ENCODE measurements at regions not wholly inside any gene's neighbourhood (a gene's known extent, or its start where the extent isn't known, plus 50 kb on each side); places are given as distances from the start of the nearest gene placed in this dataset.

- no peak for DNase-seq (ENCODE audit: low read depth in 1 of 2, low spot score in 1 of 2)
Measured at GRCh38 chr12:107610021-107610859, 75.4 kb upstream of the PWP1 start.

GRCh38 chr12:107612508-107612907 is 73.1 kb upstream of the PWP1 start:
- no peak for DNase-seq (ENCODE audit: low read depth in 1 of 2, low spot score in 1 of 2)

GRCh38 chr12:107616941-107617340 is 68.7 kb upstream of the PWP1 start:
- no peak for DNase-seq (ENCODE audit: low read depth in 1 of 2, low spot score in 1 of 2)

- DNase-seq (ENCODE audit: low read depth in 1 of 2, low spot score in 1 of 2): no peak
Measured at GRCh38 chr12:107618106-107618505, 67.5 kb upstream of the PWP1 start.

- DNase-seq (ENCODE audit: low read depth in 1 of 2, low spot score in 1 of 2): no peak
Measured at GRCh38 chr12:107619831-107620230, 65.8 kb upstream of the PWP1 start.

- DNase-seq (ENCODE audit: low read depth in 1 of 2, low spot score in 1 of 2): no peak
Measured at GRCh38 chr12:107622001-107622400, 63.6 kb upstream of the PWP1 start.

- DNase-seq (ENCODE audit: low read depth in 1 of 2, low spot score in 1 of 2): no peak
Measured at GRCh38 chr12:107624493-107624892, 61.1 kb upstream of the PWP1 start.

- no peak for DNase-seq (ENCODE audit: low read depth in 1 of 2, low spot score in 1 of 2)
Measured at GRCh38 chr12:107631715-107632114, 53.9 kb upstream of the PWP1 start.

- no peak for DNase-seq (ENCODE audit: low read depth in 1 of 2, low spot score in 1 of 2)
Measured at GRCh38 chr12:107632246-107632645, 53.4 kb upstream of the PWP1 start.

- no peak for DNase-seq (ENCODE audit: low read depth in 1 of 2, low spot score in 1 of 2)
Measured at GRCh38 chr12:107634530-107634929, 51.1 kb upstream of the PWP1 start.

GRCh38 chr12:107635139-107635538 is 50.5 kb upstream of the PWP1 start:
- no peak for DNase-seq (ENCODE audit: low read depth in 1 of 2, low spot score in 1 of 2)

Measured in activated CD4-positive, alpha-beta T cell treated with anti-CD3 and anti-CD28 coated beads, Interleukin-2, amount 50 U/mL, for 24 hours (primary cell).